Activated T-helper 1 cell treated with anti-CD3 and anti-CD28 coated beads, Interleukin-2, amount 50 U/mL, for 16 hours (primary cell): ENCODE measurements at regions not wholly inside any gene's neighbourhood (a gene's known extent, or its start where the extent isn't known, plus 50 kb on each side); places are given as distances from the start of the nearest gene placed in this dataset.
A peak's percentile ranks its signal among the peaks of the same experiment; 100 is the strongest.

Experiments
- DNase-seq, 2 donors: peaks; one replicate each; pipeline ENCODE4 v3.0.0-alpha.2; 2020; ENCODE audit warnings: low read depth in 1 of 2, low spot score in 1 of 2

DNA sequence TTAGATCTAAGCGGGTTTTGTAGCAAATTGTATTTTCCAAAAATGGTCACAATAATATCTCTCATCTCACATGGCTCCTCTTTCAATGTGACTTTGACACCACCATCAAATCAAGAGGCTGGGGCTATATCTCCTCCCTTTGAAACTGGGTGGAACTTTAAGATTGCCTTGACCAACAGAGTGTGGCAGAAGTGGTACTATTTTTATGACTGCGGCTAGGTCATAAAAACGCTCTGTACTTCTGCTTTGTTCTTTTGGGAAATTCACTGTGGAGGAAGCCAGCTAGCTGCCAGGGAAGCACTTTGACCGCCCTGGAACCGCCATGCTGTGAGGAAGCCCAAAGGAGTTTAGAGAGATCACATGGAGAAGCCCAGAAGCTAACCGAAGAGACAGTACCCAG is 50.7 kb upstream of the ACOT11 start:
- DNase-seq = no peak

DNA sequence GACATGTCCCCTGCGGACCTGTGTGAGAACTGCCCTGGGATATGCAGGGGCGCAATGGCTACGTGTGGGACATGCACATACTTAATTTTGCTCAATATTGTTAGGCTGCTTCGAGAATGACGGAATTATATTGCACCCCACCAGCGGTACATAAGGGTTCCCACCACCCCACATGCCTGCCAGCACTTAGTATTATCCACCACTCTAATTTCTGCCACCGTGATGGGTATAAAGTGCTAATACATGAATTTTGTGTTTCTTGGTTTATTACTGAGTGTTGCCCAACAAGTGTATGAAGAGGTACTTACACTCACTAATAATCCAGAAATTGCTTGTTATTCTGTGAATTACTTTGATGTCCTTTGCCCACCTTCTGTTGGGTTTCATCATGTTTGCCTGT is 52.1 kb upstream of the ACOT11 start:
- DNase-seq = no peak

DNA sequence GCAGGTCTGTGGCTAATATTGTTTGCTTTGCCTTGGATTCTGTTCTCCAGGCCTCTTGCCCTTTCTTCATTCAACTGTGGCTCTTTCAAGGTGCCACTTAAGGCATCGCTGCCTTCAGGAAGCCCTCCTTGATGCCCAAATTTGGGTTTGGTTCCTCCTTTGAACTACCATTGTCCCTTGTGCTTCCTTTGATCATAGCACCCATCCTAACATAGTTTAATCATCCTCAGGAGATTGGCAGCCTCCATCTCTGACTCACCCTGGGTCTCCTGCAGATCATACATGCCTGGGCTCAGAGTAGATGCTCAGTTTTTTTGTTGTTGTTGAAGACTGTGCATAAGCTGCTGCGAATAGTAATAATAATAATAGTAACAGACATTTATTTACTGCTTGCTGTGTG is 54.4 kb upstream of the ACOT11 start:
- DNase-seq = no peak

DNA sequence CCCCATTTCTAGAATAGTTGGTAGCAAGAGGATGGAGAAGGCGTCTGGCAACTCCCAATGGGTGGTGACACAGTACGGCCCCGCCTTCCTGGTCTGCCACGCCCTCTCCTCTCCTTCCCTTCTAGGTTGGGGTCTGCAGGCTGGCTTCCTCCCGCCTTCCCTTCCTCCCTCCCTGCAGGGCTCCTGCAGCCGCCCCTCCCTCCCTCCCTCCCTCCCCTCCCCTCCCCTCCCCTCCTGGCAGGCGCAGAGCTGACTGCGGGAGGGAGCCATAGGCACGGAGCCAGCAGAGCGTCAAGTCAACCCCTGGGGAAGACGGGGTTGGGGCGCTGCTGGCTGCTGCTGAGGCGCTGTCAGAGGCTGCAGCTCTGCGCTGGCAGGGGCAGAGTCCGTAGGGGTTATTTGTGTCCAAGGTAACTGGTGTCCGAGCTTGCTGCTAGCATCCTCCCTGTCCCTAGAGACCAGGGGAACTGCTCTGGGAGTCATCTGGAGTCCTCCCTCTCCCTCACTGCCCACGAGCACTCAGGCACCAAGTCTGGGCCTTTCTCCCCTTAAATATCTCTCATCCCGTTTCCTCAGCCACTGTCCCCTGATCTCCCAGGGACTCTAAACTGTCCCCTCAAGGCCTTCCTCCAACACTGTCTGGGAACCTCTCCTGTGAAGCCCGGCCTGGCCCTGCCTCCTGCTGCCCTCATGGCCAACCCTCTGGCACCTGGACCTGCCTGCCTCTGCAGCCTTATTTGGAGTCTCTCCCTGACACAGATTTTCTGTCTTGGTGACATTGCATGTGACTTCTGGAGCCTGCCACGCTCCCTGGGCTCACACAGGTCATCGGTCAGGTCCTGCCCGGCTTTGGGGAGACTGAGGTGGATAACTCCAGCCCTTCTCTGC is 57.4 kb upstream of the ACOT11 start:
- DNase-seq = no peak

DNA sequence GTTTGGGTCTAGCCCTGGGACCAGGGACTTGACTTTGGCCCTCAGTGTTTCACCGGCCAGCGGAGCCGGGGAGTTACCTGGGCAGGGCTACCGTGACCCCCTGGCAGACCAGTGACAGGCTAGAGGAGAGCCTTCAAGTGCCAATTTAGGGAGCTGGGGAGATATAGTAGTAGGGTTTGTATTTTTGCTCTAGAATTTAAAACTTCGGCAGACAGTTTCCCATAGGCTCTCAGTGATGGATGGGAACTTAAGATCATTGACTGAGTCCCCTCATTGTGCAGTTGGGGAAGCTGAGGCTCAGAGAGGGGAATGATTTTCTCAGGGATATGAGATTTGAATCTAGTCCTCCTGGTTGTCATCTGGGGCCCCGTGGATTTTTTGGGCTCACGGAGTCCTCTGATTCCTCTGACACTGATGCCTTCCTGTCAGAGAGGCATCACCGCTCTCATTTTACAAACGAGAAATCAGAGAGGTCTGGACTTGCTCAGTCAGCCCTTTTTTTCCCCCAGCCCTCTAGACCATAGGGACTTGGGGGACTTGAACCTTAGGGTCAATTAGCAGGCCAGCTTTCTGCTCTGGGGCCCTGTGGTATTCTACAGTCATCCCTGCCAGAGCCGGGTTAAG is 58.3 kb upstream of the ACOT11 start:
- DNase-seq = no peak

DNA sequence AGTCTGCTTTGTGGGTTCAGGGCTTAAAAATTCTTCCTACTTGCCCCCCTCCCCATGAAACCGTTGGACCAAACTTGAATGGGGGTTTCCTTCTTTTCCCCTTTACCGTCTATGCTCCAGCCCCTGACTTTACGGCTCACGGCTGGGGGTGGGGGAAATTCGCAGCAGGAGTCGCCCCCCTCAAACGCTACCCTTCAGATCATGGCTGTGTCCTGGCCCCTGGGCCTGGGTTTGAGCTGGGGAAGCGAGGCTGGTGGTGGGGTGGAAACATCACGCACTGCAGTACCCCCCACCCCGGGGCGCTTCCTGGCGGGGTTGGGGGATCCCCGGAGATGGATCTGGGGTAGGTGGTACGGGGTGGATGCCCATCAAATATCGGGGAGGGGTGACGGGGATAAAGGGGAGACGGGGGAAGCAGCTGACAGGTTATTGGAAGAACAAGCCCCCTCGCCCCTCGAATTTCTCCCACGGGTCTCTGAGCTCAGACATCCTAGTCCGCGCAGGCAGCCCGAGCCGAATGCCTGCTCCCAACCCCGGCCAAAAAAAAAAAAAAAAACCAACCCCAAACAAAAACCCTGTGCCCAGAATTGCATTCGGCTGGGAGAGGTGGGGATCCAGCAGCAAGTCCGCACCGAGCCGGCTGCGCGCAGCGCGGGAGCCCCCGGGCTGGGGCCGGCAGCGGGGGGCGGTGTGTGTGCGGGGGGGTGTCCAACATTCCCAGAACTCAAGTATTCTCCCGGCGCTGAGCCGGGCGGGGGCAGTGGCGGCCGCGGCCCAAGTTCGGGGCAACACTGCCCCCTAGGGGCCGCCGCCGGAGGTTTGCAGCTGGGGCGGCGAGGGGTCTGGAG is 59.0 kb upstream of the ACOT11 start:
- peak; percentile 52 to 66 for DNase-seq

DNA sequence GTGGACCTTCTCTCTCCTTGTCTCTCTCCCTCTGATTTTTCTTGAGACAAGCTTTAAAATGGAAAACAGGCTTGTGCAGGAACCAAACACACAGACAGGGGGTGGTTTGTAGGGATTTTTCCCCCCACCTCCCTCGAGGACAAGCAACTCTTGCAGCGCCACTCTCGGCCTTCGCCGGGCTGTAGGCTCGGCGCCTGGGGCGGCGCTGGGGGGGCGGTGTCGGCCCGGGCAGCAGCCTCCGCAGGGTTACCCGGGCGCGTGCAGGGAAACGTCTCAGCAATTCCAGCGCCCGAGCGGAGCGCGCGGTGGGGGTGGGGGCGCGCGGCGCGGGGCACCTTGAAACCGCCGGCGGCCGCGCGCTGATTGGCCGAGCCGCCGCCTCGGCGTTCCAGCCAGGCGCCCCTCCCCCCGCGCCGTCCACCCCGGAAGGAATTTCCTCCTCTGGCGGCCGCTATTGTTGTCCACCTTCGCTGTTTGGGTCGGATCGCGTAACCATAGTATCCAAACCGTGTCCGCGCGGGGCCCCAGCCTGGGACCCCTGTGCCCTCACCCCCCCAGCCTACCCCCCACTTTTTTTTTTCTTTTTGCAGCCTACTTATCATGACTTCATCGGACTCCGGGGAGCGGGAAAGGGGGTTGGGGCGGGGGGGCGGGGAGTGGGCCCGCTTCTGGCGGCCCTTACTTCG is 59.8 kb upstream of the ACOT11 start:
- DNase-seq = peak; percentile 57 to 60

DNA sequence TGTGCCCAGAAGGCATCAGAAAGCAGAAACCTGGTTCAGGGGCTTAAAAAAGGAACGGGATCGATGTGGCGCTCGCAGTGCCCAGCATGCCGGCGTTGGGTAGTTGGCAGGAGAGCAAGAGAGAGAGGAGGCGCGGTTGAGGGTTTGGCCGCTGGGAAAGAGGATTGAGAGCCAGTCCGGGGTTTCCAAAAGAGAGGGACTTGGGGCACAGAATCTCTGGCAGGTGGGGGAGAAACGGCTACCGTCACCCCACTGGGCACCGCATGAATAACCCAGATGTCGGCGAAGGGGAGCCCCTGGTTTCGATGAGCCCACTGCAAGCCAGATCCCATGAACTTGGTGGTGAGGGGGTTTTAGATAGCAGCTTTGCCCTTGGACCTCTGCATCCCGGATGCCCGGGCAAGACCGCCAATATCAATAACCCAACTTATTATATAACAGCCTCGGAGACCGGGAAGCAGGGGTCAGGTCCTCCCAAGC is 60.4 kb upstream of the ACOT11 start:
- DNase-seq = no peak

DNA sequence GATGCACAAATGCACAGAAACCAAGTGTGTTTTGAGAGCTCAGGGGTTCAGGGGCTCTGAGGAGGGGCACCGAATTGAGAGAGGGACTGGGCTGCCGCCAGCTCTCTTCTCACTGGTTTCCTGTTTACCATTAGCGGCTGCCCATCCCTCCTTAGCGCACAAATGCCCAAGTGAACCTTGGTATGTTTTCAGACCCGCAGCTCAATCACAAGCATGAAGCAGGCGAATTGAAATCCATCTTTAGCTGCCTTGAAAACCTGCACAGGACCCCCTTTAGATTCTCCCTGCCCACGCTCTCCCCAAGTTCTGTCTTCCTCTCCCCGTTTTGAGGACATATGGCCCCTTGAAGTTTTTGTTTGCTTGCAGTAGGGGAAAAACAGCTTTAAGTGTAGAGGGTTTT is 61.1 kb upstream of the ACOT11 start:
- no peak for DNase-seq

DNA sequence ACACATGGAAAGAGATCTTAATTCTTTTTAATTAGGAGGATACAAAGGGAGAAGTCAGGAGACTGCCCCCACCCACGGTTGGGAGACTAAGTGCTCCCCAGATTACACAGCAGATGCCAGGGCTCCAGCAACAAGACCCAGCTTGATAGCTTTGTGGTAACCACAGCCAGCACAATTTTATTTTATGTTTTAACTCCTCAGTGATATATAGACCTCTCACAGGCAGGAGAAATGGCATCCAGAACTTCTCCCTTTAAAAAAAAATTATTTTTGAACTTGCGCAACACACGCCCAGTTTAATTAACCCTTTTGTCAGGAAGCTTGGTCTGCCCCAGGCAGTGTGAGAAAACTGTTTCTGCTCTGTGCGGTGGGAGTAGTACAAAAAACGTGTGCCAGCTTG is 62.6 kb upstream of the ACOT11 start:
- no peak for DNase-seq

DNA sequence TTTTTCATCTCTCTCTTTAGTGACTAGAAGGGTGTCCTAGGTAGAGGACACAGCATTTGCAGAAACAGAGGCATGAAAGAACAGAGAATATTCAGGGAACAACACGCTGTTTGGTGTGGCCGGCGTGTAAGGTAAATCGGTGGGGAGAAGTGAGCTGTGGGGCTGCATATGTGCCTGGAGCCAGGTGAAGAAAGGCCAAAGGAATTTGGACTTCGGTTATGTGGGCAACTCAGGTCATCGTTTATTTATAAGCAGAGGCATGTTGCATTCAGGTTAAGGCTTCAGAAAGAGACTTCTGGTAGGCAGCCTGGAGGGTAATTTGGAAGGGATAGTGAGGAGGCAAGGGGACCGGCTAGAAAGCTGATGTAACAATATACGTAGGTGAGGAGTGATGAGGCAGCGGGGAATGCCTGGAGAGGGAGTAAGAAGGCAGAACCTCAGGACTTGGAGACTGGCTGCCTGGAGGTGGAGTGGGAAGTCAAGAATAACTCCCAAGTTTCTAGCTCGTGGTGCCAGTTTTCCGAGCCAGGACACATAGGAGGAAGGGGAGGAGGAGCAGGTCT is 64.1 kb upstream of the ACOT11 start:
- DNase-seq = no peak

DNA sequence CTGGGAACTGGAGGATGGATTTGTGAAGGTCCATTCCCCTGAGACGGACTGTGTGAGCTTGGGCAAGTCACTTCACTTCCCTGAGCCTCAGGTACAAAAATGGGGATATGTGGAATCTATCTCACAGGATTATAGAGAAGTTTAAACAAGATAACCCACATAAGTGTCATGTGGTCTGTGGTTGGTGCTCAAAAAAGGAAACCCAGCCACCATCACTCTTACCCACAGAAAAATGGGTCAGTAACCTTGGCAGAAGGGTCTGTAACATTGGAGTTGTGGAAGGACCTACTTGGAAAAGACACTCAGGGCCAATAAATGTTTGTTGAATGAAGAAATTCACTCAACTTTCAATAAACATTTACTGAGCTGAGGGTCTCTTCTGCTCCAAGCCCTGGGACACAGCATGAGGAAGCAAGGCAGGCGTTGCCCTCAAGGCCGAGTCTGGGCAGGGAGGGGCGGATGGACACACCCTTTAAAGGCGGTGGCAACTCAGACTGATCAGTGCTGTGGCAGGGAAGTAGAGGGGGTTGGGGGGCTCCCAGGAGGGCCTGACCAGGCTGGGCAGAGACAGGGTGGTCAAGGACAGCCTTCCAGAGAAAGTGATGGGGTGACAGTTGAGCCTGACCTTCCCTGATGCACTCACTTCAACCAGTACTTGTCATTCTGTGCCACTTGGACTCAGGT is 66.7 kb upstream of the ACOT11 start:
- DNase-seq = no peak

DNA sequence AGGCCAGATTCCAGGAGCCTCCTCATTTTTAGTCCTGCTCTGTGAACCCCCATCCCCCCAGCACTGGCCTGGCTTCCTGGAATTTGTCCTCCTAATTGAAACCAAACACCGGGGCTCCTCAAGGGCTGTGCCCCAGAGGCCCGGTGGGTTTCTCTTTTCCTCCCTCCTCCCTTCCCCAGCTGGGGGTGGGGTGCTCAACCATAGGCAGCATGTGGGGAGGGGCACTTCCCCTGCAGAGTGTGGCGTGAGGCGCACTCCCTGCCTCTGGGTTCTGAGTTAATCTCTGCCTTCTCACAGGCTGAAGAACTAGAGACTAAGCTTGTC is 67.5 kb upstream of the ACOT11 start:
- no peak for DNase-seq

DNA sequence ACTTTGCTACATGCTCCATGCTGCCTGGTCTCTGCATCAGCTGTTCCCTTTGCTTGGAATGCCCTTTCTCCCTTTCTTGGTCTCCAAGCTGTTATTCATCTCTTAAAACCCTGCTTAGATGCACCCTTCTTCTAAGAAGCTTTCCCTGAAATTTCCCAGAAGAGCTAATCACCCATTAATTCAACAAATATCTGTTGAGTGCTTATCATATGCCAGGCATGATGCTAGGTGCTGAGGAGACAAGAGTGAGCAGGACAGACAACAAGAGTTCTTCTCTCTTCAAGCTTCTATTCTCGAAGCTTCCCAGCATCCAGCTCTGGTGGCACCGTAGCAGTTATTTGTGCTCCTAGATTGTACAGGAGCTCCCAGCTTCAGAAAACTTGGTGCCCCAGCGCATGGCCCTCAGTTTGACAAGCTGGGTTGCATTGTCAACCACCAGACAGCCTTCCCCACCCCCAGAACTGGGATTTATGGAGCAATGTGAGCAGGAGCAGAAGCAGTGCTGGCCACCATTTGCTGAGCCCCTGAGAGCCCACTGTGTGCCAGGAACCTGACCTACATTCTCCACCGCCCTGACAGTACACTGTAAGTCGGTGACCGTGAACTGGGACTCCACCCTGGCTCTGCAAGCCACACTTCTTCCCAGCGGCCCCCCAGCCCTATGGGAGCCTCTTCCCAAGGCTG is 68.0 kb upstream of the ACOT11 start:
- no peak for DNase-seq

DNA sequence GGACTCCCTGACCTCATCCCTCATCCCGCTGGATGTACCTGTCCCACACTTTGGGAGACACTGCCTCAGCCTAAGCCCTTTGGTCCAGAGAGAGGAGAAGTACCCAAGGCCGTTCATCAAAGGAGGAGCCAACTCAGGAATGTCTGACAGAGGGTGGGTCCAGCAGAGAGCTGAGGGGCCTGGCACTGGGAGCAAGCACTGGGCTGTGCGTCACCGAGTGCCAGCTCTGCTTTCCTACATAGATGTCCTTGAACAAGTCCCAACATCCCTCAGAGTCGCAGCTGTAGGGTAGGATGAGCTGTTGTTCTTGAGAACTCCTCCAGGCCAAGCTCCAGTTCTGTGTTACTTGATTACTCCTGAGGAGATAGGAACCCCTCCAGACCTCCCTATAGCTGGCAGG is 68.8 kb upstream of the ACOT11 start:
- no peak for DNase-seq

DNA sequence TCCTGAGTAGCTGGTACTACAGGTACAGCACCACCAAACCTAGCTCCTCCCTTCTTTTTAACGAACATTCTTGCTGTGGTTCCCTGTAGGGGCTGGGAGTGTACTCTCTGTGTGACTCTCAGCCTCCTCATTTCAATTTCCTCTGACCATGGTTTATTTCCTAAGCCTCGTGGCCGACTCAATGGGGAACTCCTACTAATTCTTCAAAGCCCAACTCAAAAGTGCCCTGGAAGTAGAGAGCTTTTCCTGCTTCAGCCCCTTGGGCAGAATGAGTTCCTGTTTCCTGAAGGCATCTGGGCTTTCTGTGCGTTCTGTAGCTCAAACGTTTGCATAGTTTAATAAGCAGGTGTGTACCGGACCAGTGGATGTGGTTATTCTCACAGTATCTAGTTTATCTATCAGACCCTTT is 70.9 kb upstream of the ACOT11 start:
- no peak for DNase-seq

DNA sequence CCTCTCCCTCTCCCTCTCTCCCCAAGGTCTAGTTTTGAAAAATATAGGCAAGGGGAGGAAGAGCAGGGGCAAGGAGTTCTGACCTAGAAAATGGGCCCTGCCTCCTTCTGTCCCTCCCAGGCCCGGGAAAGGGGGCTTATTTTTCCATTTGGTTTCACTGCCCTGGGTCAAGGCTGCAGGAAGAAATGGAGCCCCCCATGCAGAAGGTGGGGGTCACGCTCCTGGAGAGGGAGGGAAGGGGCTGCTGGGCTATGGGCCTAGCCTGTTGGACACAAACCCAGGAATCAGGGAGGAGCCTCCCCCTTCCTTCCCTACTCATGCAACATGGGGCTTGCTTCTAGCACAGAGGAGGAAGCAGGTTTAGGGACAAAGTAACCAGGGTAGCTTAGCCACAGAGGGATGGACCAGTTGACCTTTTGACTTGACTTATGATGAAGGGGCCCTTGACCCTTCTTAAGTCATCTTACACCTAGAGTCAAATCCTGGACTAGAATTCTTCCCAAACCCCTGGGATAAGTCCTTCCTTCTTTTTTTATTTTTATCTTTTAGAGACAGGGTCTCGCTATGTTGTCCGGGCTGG is 70.4 kb upstream of the SSBP3 start:
- no peak for DNase-seq

DNA sequence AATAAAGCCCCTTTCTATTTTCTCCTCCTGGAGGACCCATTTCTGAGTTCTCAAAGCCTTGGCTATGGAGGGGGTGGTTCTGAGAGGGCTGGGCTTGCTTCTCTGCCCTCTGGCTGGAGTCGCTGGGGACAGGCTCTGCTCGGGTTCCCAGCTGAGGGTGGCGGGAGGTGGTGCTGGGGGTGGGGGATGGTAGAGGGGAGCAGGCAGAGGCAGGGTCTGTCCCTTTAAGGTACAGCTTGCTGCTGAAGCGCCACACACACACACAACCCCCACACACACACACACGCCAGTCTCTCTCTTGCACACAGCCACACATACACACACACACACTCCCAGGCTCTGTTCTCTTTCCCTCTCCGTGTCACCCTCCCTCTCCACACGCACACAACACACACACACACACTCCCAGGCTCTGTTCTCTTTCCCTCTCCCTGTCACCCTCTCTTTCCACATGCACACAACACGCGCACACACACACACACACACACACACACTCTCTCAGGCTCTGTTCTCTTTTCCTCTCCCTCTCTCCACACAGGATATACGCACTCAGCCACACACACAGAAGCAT is 69.8 kb upstream of the SSBP3 start:
- no peak for DNase-seq

DNA sequence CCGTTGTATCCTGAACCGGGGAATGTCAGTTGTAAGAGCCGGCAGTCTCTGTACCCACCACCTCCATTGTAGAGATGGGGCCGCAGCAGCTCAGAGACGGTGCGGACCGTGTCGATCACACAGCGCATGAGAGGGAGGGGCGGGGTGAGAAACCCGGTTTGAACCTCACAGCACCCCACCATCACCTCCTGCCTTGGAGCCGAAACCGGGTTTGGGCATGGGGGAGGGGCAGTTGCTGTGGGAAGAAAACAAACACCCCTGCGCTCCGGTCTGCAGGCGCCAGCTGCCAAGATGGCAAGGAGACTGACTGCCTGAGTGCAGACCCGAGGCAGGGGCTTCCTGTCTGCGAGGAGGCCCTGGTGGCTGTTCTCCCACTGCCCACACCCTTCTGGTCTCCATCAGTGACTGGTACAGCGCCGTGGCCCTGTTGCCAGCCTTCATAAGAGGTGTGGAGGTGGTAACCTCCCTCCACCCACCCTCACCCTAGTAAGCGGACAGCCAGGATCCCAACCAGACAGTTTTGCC is 69.2 kb upstream of the SSBP3 start:
- no peak for DNase-seq
